HG03432 (cell line): ENCODE measurements at regions not wholly inside any gene's neighbourhood (a gene's known extent, or its start where the extent isn't known, plus 50 kb on each side); places are given as distances from the start of the nearest gene placed in this dataset.
"Not testable (repeated sequence)": the region's sequence is repeated elsewhere in the genome, so short reads cannot be mapped to it uniquely, and the experiment has no call there.

Source experiments
- ATAC-seq: cut with Tn5 transposase; IDR thresholded peaks from one replicate; pipeline ENCODE4 v1.9.1; 2021; ENCODE audit warnings: mild to moderate bottlenecking, moderate library complexity; ENCODE audit not compliant: unreplicated experiment

- ATAC-seq = no peak
Measured at GRCh38 chr5:75951158-75951557, 132.0 kb upstream of the SV2C start.

- ATAC-seq = no peak
Measured at GRCh38 chr5:75948438-75948837, 134.7 kb upstream of the SV2C start.

- ATAC-seq = no peak
Measured at GRCh38 chr5:75940418-75940817, 142.8 kb upstream of the SV2C start.

- no peak for ATAC-seq
Measured at GRCh38 chr5:75935572-75935971, 147.6 kb upstream of the SV2C start.

DNA sequence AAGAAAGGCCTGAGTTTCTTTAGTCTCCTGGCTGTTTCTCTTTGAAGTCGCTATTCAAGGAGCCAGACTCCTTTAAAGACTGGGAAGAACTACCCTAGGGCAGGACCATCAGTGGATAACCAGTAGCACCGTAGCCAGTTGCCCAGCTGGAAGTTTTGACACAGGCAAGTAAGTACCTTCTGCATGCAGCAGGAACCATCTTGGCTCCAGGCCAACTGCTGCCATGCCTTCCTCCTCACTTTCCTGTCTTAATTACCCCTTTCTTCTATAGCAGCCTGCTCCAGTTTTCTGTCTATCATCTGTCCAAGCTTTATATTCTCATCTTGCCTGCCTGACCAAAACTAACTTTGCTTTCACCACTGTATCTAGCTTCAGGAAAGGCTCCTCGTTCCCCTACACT is 149.7 kb upstream of the SV2C start:
- no peak for ATAC-seq

DNA sequence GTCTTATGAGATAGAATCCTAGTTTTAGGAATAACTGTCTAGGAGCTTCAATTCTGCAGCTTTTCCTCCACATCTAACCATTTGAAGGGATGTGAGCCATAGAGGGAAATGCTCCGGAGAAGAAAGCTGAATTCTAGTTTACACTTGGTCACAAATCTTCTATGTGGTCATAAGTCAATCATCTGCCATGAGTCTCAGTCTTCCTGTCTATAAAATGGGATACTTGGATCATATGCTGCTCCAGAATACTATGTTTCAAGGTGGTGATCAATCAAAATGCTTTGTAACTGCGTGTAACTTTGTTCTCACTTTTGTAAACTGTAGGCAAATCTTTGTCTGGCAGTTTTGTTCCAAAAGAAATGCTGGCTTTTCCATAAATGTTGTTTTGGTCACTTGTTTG is 152.0 kb upstream of the SV2C start:
- ATAC-seq = no peak

DNA sequence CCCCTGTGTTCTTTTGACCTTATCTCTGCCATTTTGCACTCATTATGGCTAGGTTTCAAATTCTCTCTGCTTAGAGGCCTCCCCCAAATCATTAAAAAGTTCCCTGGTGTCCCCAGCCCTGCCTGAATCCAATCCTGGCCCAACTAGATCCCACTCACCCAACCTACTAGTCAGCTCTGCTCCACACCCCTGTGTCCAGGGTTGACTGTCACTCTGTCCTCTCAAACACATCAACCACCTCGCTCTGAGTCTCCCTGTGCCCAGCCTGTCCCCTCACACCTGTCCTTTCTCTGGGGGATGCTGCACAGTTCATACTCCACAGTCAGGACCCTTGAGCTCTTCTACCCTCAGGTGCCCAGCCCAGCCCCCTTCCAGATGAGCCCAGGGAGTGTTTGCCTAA is 154.2 kb upstream of the SV2C start:
- ATAC-seq = no peak

- no peak for ATAC-seq
Measured at GRCh38 chr5:75922480-75922879, 160.7 kb upstream of the SV2C start.

GRCh38 chr5:75921011-75921410 is 162.2 kb upstream of the SV2C start:
- ATAC-seq = no peak

GRCh38 chr5:75916144-75916543 is 167.0 kb upstream of the SV2C start:
- no peak for ATAC-seq

DNA sequence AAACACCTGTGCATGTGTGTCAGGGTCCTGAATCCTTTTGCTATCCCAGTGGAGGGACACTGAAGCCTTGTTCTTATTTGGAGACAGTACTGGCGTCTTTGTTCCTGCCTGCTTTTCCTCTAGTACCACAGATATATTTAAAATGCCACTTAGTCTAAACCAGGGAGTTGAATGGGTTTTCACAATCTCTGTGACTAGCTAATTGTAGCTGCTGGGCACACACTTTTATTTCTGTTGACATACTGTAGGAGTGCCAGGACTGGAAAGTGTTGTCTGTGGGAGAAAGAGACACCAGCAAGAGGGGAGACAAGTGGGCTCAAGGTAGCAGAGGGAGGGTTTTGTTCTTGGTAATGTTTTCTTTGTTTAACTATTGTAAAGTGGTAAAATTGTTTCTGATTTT is 174.0 kb upstream of the SV2C start:
- ATAC-seq = no peak

DNA sequence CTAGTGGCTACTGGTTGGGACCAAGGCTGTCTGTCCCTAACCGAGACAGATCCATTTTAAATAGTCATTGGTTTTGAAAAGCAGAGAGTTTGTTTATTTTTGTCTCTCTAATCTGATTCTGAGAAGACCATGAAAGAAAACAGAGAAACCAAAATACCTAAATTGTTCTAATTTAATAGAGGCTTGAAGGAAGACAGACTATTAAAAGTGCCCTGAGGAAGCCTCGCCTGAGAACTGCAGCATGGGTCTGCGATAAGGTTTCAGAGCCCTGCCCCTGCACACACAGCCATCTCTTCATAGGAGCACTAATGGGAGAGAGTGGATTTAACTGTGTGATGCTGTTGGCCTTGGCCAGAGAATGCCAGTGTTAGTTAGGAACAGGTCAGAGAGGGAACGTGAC is 175.5 kb upstream of the SV2C start:
- ATAC-seq = no peak

- no peak for ATAC-seq
Measured at GRCh38 chr5:75894482-75894881, 177.2 kb upstream of the POC5 start.

GRCh38 chr5:75891736-75892135 is 174.5 kb upstream of the POC5 start:
- ATAC-seq = no peak

DNA sequence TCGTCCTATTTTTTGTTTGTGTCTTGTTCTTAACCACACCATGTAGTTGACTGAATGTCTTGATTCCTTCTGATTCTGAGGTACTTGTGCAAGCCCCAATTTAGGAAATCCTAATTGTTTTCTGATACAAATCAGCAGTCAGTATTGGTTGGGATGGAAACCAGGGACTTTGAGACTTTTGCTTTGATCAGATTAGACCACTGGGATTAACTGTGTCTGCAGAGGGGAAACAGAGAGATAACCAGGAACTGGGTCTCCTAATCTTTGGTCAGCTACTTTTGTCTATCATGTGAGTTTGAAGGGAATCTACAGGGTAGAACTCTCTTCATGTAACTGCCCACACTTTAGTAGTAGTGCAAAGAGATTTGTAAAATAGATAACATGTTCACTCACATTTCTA is 173.8 kb upstream of the POC5 start:
- no peak for ATAC-seq

GRCh38 chr5:75890546-75890945 is 173.3 kb upstream of the POC5 start:
- ATAC-seq = no peak

- ATAC-seq = no peak
Measured at GRCh38 chr5:75886706-75887105, 169.5 kb upstream of the POC5 start.

DNA sequence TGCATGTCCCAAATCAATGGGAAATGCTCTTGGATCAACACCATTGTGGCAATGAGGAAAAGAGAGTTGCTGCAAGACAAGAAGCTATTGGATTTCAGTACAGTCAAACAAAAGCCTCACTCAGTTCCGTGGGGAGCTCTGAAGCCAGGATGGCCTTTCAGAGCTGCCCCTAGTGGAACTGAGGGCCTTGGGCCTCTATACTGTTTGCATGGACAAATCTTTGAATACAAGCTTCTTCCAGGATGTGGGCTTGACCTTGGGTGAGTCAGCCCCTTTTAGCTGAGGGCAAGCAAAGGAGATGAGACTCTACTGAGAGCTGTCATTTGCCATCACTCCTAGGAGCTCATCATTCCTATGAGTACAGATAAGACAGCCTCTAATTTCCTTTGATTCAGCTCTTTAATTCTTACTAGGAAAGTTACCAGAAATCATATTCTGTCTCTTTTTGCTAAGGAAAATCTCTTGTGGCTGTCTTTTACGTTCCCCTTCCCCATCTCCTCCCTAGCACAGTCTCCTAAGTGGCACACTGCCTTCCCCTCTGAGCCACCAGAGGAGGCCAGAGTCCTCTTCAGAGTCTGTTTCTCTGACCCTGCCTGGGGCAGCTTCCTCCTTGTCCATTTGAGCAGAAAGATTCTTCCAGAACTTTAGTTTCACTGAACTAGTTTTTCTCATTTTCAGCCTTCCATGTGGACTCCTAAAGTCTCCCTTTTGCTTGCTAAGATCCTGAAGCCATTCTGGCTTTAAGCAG is 168.8 kb upstream of the POC5 start:
- no peak for ATAC-seq

- no peak for ATAC-seq
Measured at GRCh38 chr5:75885321-75885720, 168.1 kb upstream of the POC5 start.

DNA sequence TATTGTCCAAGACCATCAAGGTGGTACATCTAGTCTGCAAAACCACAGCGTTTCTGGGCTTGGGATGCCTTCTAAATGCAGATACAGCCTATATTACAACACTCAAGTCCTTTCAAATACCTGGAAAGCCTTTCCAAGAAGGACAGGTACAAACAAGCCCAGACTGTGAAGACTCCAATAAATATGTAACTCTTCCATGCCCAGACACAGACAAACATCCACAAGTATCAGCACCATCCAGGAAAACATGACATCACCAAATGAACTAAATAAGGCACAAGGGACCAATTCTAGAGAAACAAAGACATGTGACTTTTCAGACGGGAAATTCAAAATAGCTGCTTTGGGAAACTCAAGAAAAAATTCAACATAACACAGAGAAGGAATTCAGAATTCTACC is 152.7 kb upstream of the POC5 start:
- no peak for ATAC-seq

- no peak for ATAC-seq
Measured at GRCh38 chr5:75862872-75863271, 145.6 kb upstream of the POC5 start.

- not testable (repeated sequence) for ATAC-seq
Measured at GRCh38 chr5:75859621-75860020, 142.4 kb upstream of the POC5 start.

GRCh38 chr5:75856056-75856455 is 138.8 kb upstream of the POC5 start:
- ATAC-seq = no peak
